Astrocyte of the hippocampus (primary cell): ENCODE measurements at regions not wholly inside any gene's neighbourhood (a gene's known extent, or its start where the extent isn't known, plus 50 kb on each side); places are given as distances from the start of the nearest gene placed in this dataset.
"Not testable (repeated sequence)": the region's sequence is repeated elsewhere in the genome, so short reads cannot be mapped to it uniquely, and the experiment has no call there.

Experiments
- DNase-seq: peaks from one replicate; pipeline ENCODE4 v3.0.0; 2011; ENCODE audit warnings: low read depth, low spot score

GRCh38 chr3:105255350-105255749 is 111.4 kb upstream of the ALCAM start:
- no peak for DNase-seq

DNA sequence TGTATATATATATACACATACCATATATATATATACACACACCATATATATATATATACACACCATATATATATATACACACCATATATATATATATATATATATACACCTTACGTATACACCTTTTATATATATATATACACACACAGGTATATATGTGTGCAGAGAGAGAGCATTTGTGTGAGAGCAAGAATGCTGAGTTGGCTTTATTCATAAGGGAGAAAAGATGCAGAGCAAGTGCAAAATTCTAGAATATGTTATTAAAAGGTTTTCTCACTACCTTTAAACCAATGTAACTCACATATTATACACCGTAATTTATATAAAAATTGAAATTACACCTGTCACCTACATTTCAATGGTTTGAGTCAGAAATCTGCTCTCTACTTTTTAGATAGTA is 107.2 kb upstream of the ALCAM start:
- DNase-seq: no peak

DNA sequence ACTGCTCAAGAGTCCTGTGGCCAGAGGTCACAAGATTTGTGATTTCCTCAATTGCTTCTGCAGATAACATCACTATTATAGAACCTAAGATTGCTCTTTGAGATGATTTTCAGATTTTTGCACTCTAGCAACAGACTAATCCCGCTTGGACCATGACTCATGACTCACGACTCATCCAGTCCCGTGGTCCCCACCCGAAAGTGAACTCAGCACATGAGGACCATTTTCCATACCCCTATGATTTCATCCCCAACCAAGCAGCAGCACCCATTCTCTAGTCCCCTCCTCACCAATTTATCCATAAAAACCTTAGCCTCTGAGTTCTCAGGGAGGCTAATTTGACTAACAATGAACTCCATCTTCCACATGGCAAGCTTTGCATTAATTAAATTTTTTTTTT is 106.3 kb upstream of the ALCAM start:
- DNase-seq: no peak

GRCh38 chr3:105274536-105274935 is 92.2 kb upstream of the ALCAM start:
- DNase-seq: no peak

GRCh38 chr3:105274958-105275357 is 91.8 kb upstream of the ALCAM start:
- peak; percentile 58 for DNase-seq

GRCh38 chr3:105277656-105278055 is 89.1 kb upstream of the ALCAM start:
- DNase-seq: no peak

DNA sequence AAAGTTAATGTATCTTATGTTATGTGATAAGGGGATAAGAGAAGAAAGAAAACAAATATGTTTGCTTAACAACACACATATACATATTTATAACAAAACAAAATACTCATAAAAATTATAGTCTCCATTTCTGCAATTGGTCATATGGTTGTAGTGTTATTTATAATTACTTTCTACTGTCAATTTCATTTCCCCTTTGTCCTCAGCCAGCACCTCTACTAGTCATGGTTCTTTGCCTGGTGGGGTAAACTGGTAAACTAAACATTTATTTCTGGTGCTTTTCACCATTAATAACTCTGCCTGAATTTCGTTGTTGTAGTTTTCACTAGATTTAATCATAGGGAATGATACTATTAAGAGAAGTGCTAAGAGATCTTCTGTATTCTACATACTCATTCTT is 88.0 kb upstream of the ALCAM start:
- no peak for DNase-seq

DNA sequence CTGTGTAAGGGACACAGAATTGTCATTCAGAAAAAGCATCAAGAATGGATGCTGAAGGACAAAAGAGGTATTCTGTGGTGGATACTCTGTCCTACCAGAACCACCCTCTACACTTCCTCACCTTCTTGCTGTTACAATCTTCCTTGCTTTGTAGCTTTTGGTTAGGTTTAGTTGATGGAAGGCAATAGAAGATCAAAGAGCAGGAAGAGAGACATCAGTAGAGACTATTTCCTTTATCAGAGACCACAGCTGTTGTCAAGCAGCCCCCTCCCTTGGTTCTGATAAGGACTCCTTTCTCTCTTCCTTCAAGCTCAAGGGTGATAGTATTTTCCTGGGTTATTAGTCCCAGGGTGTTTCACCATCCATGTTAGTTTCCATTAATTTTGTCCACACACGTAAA is 84.7 kb upstream of the ALCAM start:
- no peak for DNase-seq

DNA sequence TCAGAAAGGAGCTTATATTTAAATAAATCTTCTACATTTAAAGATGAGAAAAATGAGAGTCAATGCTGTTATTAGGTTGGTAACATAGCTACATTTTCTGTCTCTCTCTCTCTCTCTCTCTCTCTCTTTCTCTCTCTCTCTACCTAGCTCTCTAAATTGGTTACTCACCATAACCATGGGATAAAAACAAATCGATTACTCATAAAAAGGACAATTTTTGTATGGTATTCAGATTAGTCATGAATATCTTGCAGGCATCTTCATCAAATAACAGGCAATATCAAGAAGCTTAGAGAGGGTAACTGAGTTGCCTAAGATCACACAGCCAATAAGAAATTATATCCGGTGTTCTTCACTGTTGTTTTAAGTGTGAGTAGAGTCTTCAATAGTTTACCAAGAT is 81.8 kb upstream of the ALCAM start:
- DNase-seq: no peak

GRCh38 chr3:105285653-105286241 is 81.0 kb upstream of the ALCAM start:
- no peak for DNase-seq

- no peak for DNase-seq
Observed at GRCh38 chr3:105293441-105293840, 73.3 kb upstream of the ALCAM start.

DNA sequence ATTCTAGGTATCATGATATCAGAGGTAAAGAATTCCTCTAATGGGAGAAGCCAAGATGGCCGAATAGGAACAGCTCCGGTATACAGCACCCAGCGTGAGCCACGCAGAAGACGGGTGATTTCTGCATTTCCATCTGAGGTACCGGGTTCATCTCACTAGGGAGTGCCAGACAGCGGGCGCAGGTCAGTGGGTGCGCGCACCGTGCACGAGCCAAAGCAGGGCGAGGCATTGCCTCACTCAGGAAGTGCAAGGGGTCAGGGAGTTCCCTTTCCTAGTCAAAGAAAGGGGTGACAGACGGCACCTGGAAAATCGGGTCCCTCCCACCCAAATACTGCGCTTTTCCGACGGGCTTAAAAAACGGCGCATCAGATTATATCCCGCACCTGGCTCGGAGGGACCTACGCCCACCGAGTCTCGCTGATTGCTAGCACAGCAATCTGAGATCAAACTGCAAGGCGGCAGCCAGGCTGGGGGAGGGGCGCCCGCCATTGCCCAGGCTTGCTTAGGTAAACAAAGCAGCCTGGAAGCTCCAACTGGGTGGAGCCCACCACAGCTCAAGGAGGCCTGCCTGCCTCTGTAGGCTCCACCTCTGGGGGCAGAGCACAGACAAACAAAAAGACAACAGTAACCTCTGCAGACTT is 70.4 kb upstream of the ALCAM start:
- not testable (repeated sequence) for DNase-seq

GRCh38 chr3:105304487-105304886 is 62.2 kb upstream of the ALCAM start:
- peak; percentile 44 for DNase-seq

DNA sequence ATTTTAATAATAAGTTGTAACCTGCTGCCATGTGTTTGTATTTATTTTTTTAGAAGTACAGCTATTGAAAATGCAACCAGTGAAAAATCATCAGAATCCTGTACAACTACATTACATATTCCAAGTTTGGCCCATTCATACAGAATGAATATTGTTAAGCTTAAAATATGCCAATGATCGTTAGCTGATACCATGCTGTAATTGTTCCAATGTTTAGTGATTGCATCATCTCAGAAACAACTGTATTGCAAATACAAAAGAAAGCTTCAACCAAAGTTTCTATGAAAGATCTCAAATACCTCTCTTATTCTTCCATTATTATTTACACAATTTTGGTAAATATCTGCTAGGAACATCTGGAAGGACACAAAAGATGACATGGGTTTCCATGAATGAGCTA is 51.6 kb upstream of the ALCAM start:
- DNase-seq: no peak

DNA sequence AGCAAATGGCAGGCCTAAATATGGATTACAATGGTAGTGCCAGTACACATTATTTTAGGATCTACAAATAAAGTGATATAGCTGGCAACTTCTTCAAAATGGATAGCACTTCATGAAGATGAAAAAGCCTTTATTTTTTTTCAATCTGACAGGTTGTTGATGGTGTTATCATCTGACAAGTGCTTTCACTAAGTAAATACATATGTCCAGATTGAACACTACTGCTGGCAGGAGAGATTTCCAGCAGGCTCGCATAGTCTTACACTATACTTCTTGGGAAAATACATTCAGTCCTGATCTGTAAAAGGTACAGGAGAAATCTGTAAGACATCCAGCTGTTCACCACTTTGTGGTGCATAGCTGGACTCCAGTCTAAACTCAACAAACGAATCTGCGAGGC is 50.9 kb upstream of the ALCAM start:
- no peak for DNase-seq

DNA sequence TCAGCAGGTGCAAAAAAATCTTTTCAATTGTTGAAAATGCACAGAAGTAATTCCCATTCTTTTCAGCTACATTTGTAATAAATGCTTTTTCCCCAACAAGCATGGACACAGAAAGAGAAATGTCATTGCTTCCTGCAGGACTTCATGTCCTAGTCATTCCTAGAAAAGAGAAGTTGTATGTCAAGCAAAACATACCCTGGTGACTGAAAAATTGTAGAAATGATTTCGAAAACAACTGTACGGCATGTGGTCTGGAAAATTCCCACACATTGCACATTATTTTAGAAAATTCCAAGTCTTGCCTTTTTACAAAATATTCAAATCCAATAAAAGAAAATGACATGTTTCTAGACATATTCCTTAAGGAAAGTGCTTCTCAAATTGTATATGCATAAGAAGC is 50.4 kb upstream of the ALCAM start:
- no peak for DNase-seq
